Osteocyte (in vitro differentiated cells): ENCODE measurements at regions not wholly inside any gene's neighbourhood (a gene's known extent, or its start where the extent isn't known, plus 50 kb on each side); places are given as distances from the start of the nearest gene placed in this dataset.

Experiments used
- DNase-seq: peaks from one replicate; pipeline ENCODE4 v3.0.0; 2021; ENCODE audit warnings: mixed read lengths; ENCODE audit not compliant: unreplicated experiment; ENCODE audit errors: extremely low spot score
- H3K27ac Mint-ChIP-seq: one replicate; pipeline ENCODE4 v1.8.0; 2021; ENCODE audit warnings: mild to moderate bottlenecking, mixed read lengths; ENCODE audit not compliant: unreplicated experiment
- H3K27me3 Mint-ChIP-seq: one replicate; pipeline ENCODE4 v1.8.0; 2021; ENCODE audit warnings: mixed read lengths; ENCODE audit not compliant: unreplicated experiment
- H3K36me3 Mint-ChIP-seq: one replicate; pipeline ENCODE4 v1.8.0; 2021; ENCODE audit warnings: mixed read lengths; ENCODE audit not compliant: unreplicated experiment
- H3K4me1 Mint-ChIP-seq: one replicate; pipeline ENCODE4 v1.8.0; 2021; ENCODE audit warnings: mixed read lengths; ENCODE audit not compliant: unreplicated experiment
- H3K4me3 Mint-ChIP-seq: one replicate; pipeline ENCODE4 v1.8.0; 2021; ENCODE audit warnings: mild to moderate bottlenecking, moderate library complexity, mixed read lengths; ENCODE audit not compliant: unreplicated experiment
- H3K9me3 Mint-ChIP-seq: one replicate; pipeline ENCODE4 v1.8.0; 2021; ENCODE audit warnings: mixed read lengths; ENCODE audit not compliant: unreplicated experiment
- TF ChIP-seq, protein P1 (sequence below): fragments of 200-600 bp; sonication (generic); IDR thresholded peaks from 2 replicates; pipeline ENCODE4 v1.5.0; 2021; ENCODE audit warnings: antibody characterized with exemption, mild to moderate bottlenecking, moderate library complexity

DNA sequence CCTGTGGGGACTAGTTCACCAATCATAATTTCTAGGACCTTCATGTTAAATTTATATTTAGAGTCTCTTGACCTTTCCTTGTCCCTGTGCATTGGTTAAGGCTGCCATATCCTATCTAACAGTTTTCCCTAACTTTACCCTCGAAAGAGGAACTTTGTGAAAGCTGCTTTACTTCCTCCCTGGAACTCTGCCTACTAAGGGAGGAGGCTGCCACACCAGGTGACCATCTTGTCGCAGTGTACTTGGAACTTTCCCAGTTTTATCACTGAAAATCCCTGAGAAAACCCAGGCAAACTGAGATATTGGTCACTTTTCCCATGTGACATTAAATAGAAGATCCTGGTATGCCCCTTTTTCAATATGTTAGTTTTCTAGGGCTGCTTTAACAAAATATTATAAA, 317.6 kb upstream of the TSHZ2 start:
- H3K4me1 Mint-ChIP-seq: no peaks in the 10 kb centered on the region
- no peak overlapping the region for H3K27ac Mint-ChIP-seq
- H3K27me3 Mint-ChIP-seq: no peaks in the 10 kb centered on the region
- H3K36me3 Mint-ChIP-seq: no peaks in the 10 kb centered on the region
- TF ChIP-seq, protein P1, sequence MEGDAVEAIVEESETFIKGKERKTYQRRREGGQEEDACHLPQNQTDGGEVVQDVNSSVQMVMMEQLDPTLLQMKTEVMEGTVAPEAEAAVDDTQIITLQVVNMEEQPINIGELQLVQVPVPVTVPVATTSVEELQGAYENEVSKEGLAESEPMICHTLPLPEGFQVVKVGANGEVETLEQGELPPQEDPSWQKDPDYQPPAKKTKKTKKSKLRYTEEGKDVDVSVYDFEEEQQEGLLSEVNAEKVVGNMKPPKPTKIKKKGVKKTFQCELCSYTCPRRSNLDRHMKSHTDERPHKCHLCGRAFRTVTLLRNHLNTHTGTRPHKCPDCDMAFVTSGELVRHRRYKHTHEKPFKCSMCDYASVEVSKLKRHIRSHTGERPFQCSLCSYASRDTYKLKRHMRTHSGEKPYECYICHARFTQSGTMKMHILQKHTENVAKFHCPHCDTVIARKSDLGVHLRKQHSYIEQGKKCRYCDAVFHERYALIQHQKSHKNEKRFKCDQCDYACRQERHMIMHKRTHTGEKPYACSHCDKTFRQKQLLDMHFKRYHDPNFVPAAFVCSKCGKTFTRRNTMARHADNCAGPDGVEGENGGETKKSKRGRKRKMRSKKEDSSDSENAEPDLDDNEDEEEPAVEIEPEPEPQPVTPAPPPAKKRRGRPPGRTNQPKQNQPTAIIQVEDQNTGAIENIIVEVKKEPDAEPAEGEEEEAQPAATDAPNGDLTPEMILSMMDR: no peak
- no peak for DNase-seq
- peaks cover 12% of the 10 kb centered on the region for H3K9me3 Mint-ChIP-seq
- no peak overlapping the region for H3K4me3 Mint-ChIP-seq

DNA sequence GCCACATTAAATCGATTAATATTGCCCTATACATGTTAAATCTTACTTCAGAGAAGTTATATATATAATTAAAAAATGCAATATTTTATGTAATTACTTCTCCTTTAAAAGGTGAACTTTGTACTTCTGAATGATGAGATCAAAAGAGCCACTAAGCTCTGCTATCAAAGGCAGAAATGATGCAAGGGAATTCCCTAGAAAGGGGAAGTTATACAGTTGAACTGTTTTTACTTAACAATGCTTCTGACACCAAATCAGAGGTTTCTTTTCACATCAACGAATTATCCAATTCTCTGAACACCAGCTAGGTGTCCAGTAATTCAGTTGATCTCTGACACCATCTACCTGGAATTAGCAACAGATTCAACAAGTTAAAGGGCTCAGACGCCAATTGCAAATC, 319.9 kb upstream of the TSHZ2 start:
- H3K27ac Mint-ChIP-seq: no peak overlapping the region
- H3K27me3 Mint-ChIP-seq: no peaks in the 10 kb centered on the region
- no peaks in the 10 kb centered on the region for H3K4me1 Mint-ChIP-seq
- H3K36me3 Mint-ChIP-seq: no peaks in the 10 kb centered on the region
- no peak for DNase-seq
- H3K9me3 Mint-ChIP-seq: peaks cover 2% of the 10 kb centered on the region
- H3K4me3 Mint-ChIP-seq: no peak overlapping the region
- TF ChIP-seq, protein P1: no peak

DNA sequence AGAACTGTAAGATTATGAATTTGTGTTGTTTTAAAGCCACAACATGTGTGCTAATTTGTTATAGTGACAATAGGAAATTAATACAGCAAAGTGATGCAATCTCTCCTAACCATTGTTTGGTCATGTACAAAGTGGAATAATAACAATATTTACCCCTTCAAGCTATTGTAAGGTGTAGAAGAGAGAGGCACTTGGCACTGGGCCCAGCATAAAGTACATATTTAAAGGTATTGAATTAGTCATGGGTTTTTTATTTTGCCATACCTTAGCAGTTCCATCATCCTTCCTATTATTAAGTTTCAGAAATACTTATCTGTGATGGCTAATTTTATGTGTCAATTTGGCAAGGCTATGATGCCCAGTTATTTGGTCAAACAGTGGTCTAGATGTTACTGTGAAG, 322.4 kb upstream of the TSHZ2 start:
- no peaks in the 10 kb centered on the region for H3K4me1 Mint-ChIP-seq
- no peaks in the 10 kb centered on the region for H3K9me3 Mint-ChIP-seq
- H3K4me3 Mint-ChIP-seq: no peak overlapping the region
- no peaks in the 10 kb centered on the region for H3K36me3 Mint-ChIP-seq
- DNase-seq: no peak
- TF ChIP-seq, protein P1: no peak
- no peak overlapping the region for H3K27ac Mint-ChIP-seq
- no peaks in the 10 kb centered on the region for H3K27me3 Mint-ChIP-seq

DNA sequence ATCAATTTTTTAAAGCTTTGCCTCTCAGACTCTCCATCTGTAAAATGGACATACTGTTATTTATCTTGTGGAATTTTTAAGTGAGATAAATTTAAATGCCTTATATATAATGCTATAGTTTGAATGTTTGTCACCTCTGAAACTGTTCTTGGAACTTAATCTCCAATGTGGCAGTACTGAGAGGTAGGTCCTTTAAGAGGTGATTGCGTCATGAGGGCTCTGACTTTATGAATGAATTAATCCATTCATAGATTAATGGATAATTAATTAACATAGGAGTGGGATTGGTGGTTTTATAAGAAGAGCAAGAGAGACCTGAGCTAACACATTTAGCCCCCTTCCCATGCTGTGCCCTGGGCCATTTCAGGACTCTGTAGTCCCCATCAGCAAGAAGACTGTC, 326.3 kb upstream of the TSHZ2 start:
- no peak for DNase-seq
- Mint-ChIP-seq H3K27me3 (no peaks in the 10 kb centered on the region), H3K4me1 (no peaks in the 10 kb centered on the region), H3K27ac (no peak overlapping the region), H3K36me3 (no peaks in the 10 kb centered on the region), H3K4me3 (no peak overlapping the region), H3K9me3 (peaks cover 17% of the 10 kb centered on the region)
- TF ChIP-seq, protein P1: no peak

DNA sequence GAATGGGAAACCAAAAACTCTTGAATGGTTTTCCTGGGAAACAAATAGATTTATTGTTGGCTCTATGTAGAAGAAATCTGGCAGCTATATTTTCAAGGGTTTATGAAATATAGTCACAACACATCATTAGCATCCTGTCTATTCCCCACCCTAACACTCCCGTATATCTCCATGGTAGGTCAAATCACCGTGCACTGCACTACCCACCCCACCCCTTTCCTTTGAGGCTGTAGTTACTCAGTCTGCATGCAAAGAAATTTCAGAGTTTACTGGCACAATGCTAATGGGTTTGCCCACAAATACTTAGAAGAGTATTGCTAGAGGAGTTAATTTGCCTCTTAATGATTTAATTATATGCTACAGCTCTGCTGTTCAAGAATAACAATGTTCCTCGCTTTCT, 329.1 kb upstream of the TSHZ2 start:
- Mint-ChIP-seq H3K27ac (no peak overlapping the region), H3K36me3 (no peaks in the 10 kb centered on the region), H3K4me1 (no peaks in the 10 kb centered on the region), H3K4me3 (no peak overlapping the region), H3K27me3 (no peaks in the 10 kb centered on the region), H3K9me3 (peaks cover 20% of the 10 kb centered on the region)
- no peak for DNase-seq
- TF ChIP-seq, protein P1: no peak
